Mesenchymal stem cell (in vitro differentiated cells and primary cell): ENCODE measurements at regions not wholly inside any gene's neighbourhood (a gene's known extent, or its start where the extent isn't known, plus 50 kb on each side); places are given as distances from the start of the nearest gene placed in this dataset.

Source experiments
- DNase-seq: peaks from one replicate; pipeline ENCODE4 v3.0.0-alpha.2; 2013
- H2AFZ ChIP-seq: one replicate; pipeline ENCODE4 v1.6.1; 2013; ENCODE audit warnings: low read depth, mild to moderate bottlenecking, control low read depth, inconsistent platforms, low read length, moderate library complexity
- H2AK5ac ChIP-seq: 2 replicates; pipeline ENCODE4 v1.6.1; 2013; ENCODE audit warnings: low read length, moderate library complexity, mild to moderate bottlenecking, inconsistent platforms; ENCODE audit not compliant: severe bottlenecking
- H2BK120ac ChIP-seq: one replicate; pipeline ENCODE4 v1.6.1; 2013; ENCODE audit warnings: low read depth, mild to moderate bottlenecking, inconsistent platforms, low read length, moderate library complexity
- H2BK12ac ChIP-seq, 2 experiments: one replicate each; pipeline ENCODE4 v1.6.1; 2013; ENCODE audit warnings: inconsistent platforms in 2 of 2, low read length in 2 of 2, mild to moderate bottlenecking in 2 of 2, moderate library complexity in 2 of 2, control low read depth in 1 of 2
- H2BK15ac ChIP-seq: one replicate; pipeline ENCODE4 v1.6.1; 2013; ENCODE audit warnings: mild to moderate bottlenecking, low read depth, inconsistent platforms; ENCODE audit not compliant: poor library complexity, severe bottlenecking
- H2BK5ac ChIP-seq: 2 replicates; pipeline ENCODE4 v1.6.1; 2013; ENCODE audit warnings: low read depth, mild to moderate bottlenecking, low read length, control low read depth, inconsistent platforms; ENCODE audit not compliant: poor library complexity, severe bottlenecking
- H3K14ac ChIP-seq, 2 experiments: one replicate each; pipeline ENCODE4 v1.6.1; 2013; ENCODE audit warnings: inconsistent platforms in 2 of 2, low read length in 2 of 2, control low read depth in 1 of 2, mild to moderate bottlenecking in 1 of 2, moderate library complexity in 1 of 2
- H3K18ac ChIP-seq, 2 experiments: one replicate each; pipeline ENCODE4 v1.6.1; 2013; ENCODE audit warnings: inconsistent platforms in 2 of 2, low read length in 2 of 2, control low read depth in 1 of 2, low read depth in 1 of 2, mild to moderate bottlenecking in 1 of 2
- H3K23ac ChIP-seq, 2 experiments: one replicate each; pipeline ENCODE4 v1.6.1; 2013; ENCODE audit warnings: inconsistent platforms in 2 of 2, low read length in 2 of 2, mild to moderate bottlenecking in 2 of 2, moderate library complexity in 2 of 2, control low read depth in 1 of 2
- H3K27ac ChIP-seq: 2 replicates; pipeline ENCODE4 v1.5.1; 2013; ENCODE audit warnings: mild to moderate bottlenecking, moderate library complexity, low read length, control low read depth, inconsistent platforms; ENCODE audit not compliant: poor library complexity, severe bottlenecking
- H3K27me3 ChIP-seq, 2 experiments: 2 replicates each; pipeline versions ENCODE4 v1.6.1 to v1.7.0; 2013; ENCODE audit warnings: low read length in 2 of 2, mild to moderate bottlenecking in 2 of 2, moderate library complexity in 2 of 2, control low read depth in 1 of 2, inconsistent platforms in 1 of 2; ENCODE audit not compliant: control insufficient read depth in 1 of 2, insufficient read depth in 1 of 2
- H3K36me3 ChIP-seq, 2 experiments: 2 replicates each; pipeline versions ENCODE4 v1.6.1 to v1.7.0; 2013; ENCODE audit warnings: low read length in 2 of 2, control low read depth in 1 of 2, inconsistent platforms in 1 of 2, low read depth in 1 of 2, mild to moderate bottlenecking in 1 of 2; ENCODE audit not compliant: insufficient read depth in 2 of 2, control insufficient read depth in 1 of 2
- H3K4ac ChIP-seq, 2 experiments: one replicate each; pipeline ENCODE4 v1.6.1; 2013; ENCODE audit warnings: inconsistent platforms in 2 of 2, low read length in 2 of 2, mild to moderate bottlenecking in 2 of 2, moderate library complexity in 2 of 2, control low read depth in 1 of 2, low read depth in 1 of 2
- H3K4me1 ChIP-seq: 2 replicates; pipeline ENCODE4 v1.6.1; 2013; ENCODE audit warnings: low read depth, low read length, control low read depth; ENCODE audit not compliant: control insufficient read depth, insufficient read depth
- H3K4me2 ChIP-seq: 2 replicates; pipeline ENCODE4 v1.6.1; 2013; ENCODE audit warnings: low read length, mild to moderate bottlenecking, inconsistent platforms; ENCODE audit not compliant: poor library complexity, severe bottlenecking
- H3K4me3 ChIP-seq, 2 experiments: 2 replicates each; pipeline versions ENCODE4 v1.5.1 to v1.7.0; 2013; ENCODE audit warnings: low read length in 2 of 2, mild to moderate bottlenecking in 2 of 2, control low read depth in 1 of 2, low read depth in 1 of 2; ENCODE audit not compliant: insufficient read depth in 1 of 2
- H3K79me1 ChIP-seq: replicated peaks from 2 replicates; pipeline ENCODE4 v1.6.1; 2013; ENCODE audit warnings: mild to moderate bottlenecking, control low read depth, low read length, inconsistent platforms; ENCODE audit not compliant: poor library complexity, severe bottlenecking
- H3K9ac ChIP-seq: 2 replicates; pipeline ENCODE4 v1.7.0; 2013; ENCODE audit warnings: mild to moderate bottlenecking, low read length, moderate library complexity
- H3K9me3 ChIP-seq: 2 replicates; pipeline ENCODE4 v1.7.0; 2013; ENCODE audit warnings: mild to moderate bottlenecking, low read length; ENCODE audit not compliant: control insufficient read depth
- H4K8ac ChIP-seq: one replicate; pipeline ENCODE4 v1.6.1; 2013; ENCODE audit warnings: inconsistent platforms, mild to moderate bottlenecking, low read length, moderate library complexity
- H4K91ac ChIP-seq: one replicate; pipeline ENCODE4 v1.6.1; 2013; ENCODE audit warnings: mild to moderate bottlenecking, low read length, inconsistent platforms
- WGBS: methylation state at CpG from one replicate; pipeline ENCODE4 v1.1.7; 2013; ENCODE audit warnings: mixed read lengths; 5-methylcytosine and 5-hydroxymethylcytosine counted together

DNA sequence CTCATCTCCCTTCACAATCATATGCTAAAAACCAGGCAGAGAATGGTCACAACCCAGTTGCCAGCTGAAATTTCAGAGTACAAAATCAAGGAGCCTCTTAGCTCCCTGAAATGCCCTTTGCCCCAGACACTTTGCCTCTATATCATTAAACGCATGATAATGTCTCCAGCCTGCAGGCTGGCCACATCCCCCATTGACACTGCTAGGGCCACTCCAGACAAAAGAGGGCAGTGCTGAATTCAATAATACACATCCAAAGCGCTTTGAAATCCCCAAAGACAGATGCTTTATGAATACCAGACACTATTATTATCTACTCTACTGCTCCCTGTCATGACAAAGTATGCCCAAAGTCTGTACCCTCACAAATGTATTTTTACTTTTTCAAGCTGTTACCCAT lies 348.3 kb upstream of the POU3F2 start:
- Histone ChIP-seq H4K8ac (no peak overlapping the region), H3K4me3 (no peak overlapping the region), H3K9me3 (no peaks in the 10 kb centered on the region), H3K27ac (no peak overlapping the region), H3K4me1 (no peaks in the 10 kb centered on the region), H2BK12ac (no peak overlapping the region), H2AFZ (no peak overlapping the region), H3K23ac (no peak overlapping the region), H2BK120ac (no peak overlapping the region), H2BK15ac (no peak overlapping the region), H2BK5ac (no peak overlapping the region), H3K18ac (no peak overlapping the region), H3K9ac (no peak overlapping the region), H3K27me3 (no peaks in the 10 kb centered on the region), H2AK5ac (no peak overlapping the region), H3K79me1 (no peaks in the 10 kb centered on the region), H3K4ac (no peak overlapping the region), H3K4me2 (no peak overlapping the region), H3K36me3 (no peaks in the 10 kb centered on the region), H4K91ac (no peak overlapping the region), H3K14ac (no peak overlapping the region)
- WGBS = 41% methylated on average over 2 of the region's 2 CpGs
- no peak for DNase-seq

DNA sequence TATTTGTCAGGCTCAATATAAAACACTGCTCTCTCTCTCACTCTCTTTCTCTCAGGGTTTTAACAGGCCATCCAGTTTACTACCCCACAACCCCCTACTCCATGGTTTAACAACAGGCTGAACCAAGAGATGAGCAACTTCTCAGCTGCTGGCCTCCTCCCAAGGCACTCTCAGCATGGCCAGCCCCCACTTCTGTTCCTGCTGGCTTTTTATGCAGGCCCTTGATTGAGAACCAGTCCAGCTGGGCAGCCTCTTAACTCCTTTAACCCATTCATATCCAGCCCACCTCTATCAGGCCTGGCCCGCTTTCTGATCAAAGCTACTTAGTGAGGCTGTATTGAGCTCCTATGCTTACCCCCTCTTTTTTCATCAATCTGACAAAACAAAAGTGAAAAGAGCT lies 346.8 kb upstream of the POU3F2 start:
- WGBS = 92% methylated on average over 1 of the region's 1 CpG
- H2BK120ac ChIP-seq = no peak overlapping the region

DNA sequence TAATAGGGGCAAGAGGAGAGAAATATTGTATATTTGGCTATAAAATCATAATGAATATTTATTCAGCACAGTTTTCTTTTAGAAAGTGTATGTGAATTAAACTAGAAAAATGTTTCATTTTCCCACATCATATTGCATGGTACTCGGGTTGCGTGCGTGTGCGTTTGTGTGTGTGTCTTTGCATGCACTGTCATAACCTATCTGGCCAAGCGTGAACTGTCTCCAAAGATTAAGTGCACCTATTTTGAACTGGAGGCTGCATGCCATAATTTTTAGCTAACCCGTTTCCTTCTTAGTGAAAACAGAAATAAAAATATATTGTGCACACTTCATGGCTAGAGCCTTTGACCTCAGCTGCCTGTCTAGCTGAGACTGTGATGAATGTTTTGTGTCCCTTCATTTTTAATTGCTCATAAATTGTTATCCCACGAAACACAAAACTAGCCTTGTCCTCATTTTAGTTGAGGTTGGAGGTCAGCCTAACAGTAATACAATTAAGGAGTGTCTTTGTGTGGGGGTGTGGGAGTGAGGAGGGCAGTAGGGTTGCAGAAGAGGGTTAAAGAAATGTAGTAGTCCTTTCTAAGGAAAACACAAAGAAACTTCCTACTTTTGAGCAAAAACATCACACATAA lies 336.1 kb upstream of the POU3F2 start:
- WGBS = 59% methylated on average over 6 of the region's 7 CpGs
- Histone ChIP-seq H3K27me3 (no peaks in the 10 kb centered on the region), H3K27ac (no peak overlapping the region), H3K36me3 (no peaks in the 10 kb centered on the region), H3K4ac (no peak overlapping the region), H3K4me1 (no peaks in the 10 kb centered on the region), H3K4me2 (no peak overlapping the region), H2BK5ac (no peak overlapping the region), H3K9ac (no peak overlapping the region), H3K79me1 (no peaks in the 10 kb centered on the region), H2AFZ (no peak overlapping the region), H4K8ac (no peak overlapping the region), H3K9me3 (no peaks in the 10 kb centered on the region), H4K91ac (no peak overlapping the region), H2BK15ac (no peak overlapping the region), H2AK5ac (no peak overlapping the region), H3K18ac (no peak overlapping the region), H3K4me3 (no peak overlapping the region), H2BK12ac (no peak overlapping the region), H3K14ac (no peak overlapping the region), H2BK120ac (no peak overlapping the region), H3K23ac (no peak overlapping the region)
- no peak for DNase-seq

More for the DNA sequence above, 346.8 kb upstream of the POU3F2 start:
- H2BK15ac ChIP-seq = no peak overlapping the region
- no peak overlapping the region for H3K18ac ChIP-seq
- no peak overlapping the region for H2BK5ac ChIP-seq
- no peak overlapping the region for H3K9ac ChIP-seq
- H3K27me3 ChIP-seq = no peaks in the 10 kb centered on the region
- H3K4me2 ChIP-seq = no peak overlapping the region
- H2AK5ac ChIP-seq = no peak overlapping the region
- no peaks in the 10 kb centered on the region for H3K79me1 ChIP-seq
- no peak overlapping the region for H3K4ac ChIP-seq
- no peak overlapping the region for H3K23ac ChIP-seq
- no peaks in the 10 kb centered on the region for H3K4me1 ChIP-seq
- H3K9me3 ChIP-seq = no peaks in the 10 kb centered on the region
- no peak for DNase-seq
- no peak overlapping the region for H2AFZ ChIP-seq
- H2BK12ac ChIP-seq = no peak overlapping the region
- H3K36me3 ChIP-seq = no peaks in the 10 kb centered on the region
- no peak overlapping the region for H3K14ac ChIP-seq
- no peak overlapping the region for H3K4me3 ChIP-seq
- H4K8ac ChIP-seq = no peak overlapping the region
- H3K27ac ChIP-seq = no peak overlapping the region
- H4K91ac ChIP-seq = no peak overlapping the region

DNA sequence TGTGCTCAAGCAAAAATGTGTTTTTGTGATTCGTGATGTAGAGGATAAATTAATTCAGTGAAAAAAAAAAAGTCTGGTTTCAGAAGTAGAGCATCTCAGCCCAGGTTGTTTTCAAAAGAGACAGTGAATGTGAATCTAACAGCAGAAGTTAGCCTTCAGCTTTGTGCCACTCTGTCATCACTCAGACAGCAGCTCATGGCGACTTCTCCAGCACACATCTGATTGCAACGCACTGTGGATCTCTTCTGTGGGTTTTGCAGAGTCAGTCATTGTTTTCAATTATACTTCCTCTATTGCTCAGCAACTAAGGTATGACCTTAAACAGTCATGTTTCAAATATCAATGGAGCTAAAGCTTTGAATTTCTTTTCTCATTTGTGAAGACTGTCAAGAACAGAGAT lies 335.5 kb upstream of the POU3F2 start:
- Histone ChIP-seq H2BK15ac (no peak overlapping the region), H3K4me1 (no peaks in the 10 kb centered on the region), H3K9me3 (no peaks in the 10 kb centered on the region), H2BK12ac (no peak overlapping the region), H3K27me3 (no peaks in the 10 kb centered on the region), H2BK120ac (no peak overlapping the region), H3K9ac (no peak overlapping the region), H4K91ac (no peak overlapping the region), H4K8ac (no peak overlapping the region), H2BK5ac (no peak overlapping the region), H3K27ac (no peak overlapping the region), H3K4ac (no peak overlapping the region), H2AK5ac (no peak overlapping the region), H3K36me3 (no peaks in the 10 kb centered on the region), H3K14ac (no peak overlapping the region), H3K4me2 (no peak overlapping the region), H3K23ac (no peak overlapping the region), H2AFZ (no peak overlapping the region), H3K79me1 (no peaks in the 10 kb centered on the region), H3K18ac (no peak overlapping the region), H3K4me3 (no peak overlapping the region)
- 37% methylated on average over 3 of the region's 3 CpGs for WGBS
- no peak for DNase-seq
